Thyroid gland (tissue), 4 donors: ENCODE measurements at regions not wholly inside any gene's neighbourhood (a gene's known extent, or its start where the extent isn't known, plus 50 kb on each side); places are given as distances from the start of the nearest gene placed in this dataset.

Experiments used
- POLR2A ChIP-seq, 2 donors: fragments of 450-650 bp; IDR thresholded peaks; one replicate each; pipeline ENCODE4 v1.6.1; 2017; ENCODE audit warnings: antibody characterized with exemption in 2 of 2, mild to moderate bottlenecking in 2 of 2, moderate library complexity in 1 of 2
- TF ChIP-seq, protein P1 (sequence below), 6 experiments: fragments of 200-600 bp in 3 of 6; fragments of 450-650 bp in 3 of 6; sonication (generic) in 3 of 6; IDR thresholded peaks; one replicate each; pipeline ENCODE4 v1.5.1; 2016 to 2019; ENCODE audit warnings: antibody characterized with exemption in 6 of 6, mild to moderate bottlenecking in 2 of 6, inconsistent platforms in 1 of 6, moderate library complexity in 1 of 6

DNA sequence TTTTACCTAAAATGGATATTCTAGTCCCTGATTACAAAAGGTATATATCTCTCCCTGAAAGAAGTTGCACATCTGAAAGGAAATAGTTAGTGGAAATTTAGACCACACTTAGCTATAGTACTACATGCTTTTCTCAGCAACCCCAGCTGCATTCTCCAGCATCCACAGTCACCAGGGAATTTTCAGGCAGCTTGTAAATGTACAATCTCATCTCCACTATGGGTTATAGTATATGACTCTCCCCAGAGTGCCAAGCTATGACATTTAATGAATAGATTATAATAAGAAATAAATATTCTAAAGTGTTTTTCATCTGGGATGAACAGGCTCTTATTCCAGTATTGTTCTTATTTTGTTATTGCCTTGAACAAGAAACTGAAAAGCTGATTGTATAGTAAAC, 197.6 kb upstream of the HNRNPA3 start:
- TF ChIP-seq, protein P1, sequence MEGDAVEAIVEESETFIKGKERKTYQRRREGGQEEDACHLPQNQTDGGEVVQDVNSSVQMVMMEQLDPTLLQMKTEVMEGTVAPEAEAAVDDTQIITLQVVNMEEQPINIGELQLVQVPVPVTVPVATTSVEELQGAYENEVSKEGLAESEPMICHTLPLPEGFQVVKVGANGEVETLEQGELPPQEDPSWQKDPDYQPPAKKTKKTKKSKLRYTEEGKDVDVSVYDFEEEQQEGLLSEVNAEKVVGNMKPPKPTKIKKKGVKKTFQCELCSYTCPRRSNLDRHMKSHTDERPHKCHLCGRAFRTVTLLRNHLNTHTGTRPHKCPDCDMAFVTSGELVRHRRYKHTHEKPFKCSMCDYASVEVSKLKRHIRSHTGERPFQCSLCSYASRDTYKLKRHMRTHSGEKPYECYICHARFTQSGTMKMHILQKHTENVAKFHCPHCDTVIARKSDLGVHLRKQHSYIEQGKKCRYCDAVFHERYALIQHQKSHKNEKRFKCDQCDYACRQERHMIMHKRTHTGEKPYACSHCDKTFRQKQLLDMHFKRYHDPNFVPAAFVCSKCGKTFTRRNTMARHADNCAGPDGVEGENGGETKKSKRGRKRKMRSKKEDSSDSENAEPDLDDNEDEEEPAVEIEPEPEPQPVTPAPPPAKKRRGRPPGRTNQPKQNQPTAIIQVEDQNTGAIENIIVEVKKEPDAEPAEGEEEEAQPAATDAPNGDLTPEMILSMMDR (IDR thresholded peaks at IDR 0.05): no peak
- no peak for TF ChIP-seq POLR2A (IDR thresholded peaks at IDR 0.05)
